Spleen (tissue), 11 donors: ENCODE measurements at regions not wholly inside any gene's neighbourhood (a gene's known extent, or its start where the extent isn't known, plus 50 kb on each side); places are given as distances from the start of the nearest gene placed in this dataset.

Experiments used
- DNase-seq: peaks from one replicate; pipeline ENCODE4 v3.0.0-alpha.2; 2020
- H3K27ac ChIP-seq, 8 donors: fragments of 200-600 bp; sonication (generic) in 7 of 8; 1 replicate in 4 of 8; 2 replicates in 4 of 8; pipeline versions ENCODE4 v1.5.0 to v1.8.0; 2016 to 2021; ENCODE audit warnings: inconsistent platforms in 4 of 8, mild to moderate bottlenecking in 4 of 8, moderate library complexity in 1 of 8
- H3K27me3 ChIP-seq, 7 donors: fragments of 200-600 bp; sonication (generic) in 6 of 7; replicated peaks in 1 of 7; 1 replicate in 4 of 7; 2 replicates in 3 of 7; pipeline versions ENCODE4 v1.5.0 to v1.8.0; 2016 to 2021; ENCODE audit warnings: inconsistent platforms in 3 of 7, mild to moderate bottlenecking in 1 of 7
- H3K36me3 ChIP-seq, 6 donors: fragments of 200-600 bp; sonication (generic) in 5 of 6; 1 replicate in 4 of 6; 2 replicates in 2 of 6; pipeline versions ENCODE4 v1.5.0 to v1.8.0; 2016 to 2021; ENCODE audit warnings: inconsistent platforms in 2 of 6
- H3K4me1 ChIP-seq, 6 donors: fragments of 200-600 bp; sonication (generic) in 5 of 6; 1 replicate in 3 of 6; 2 replicates in 3 of 6; pipeline versions ENCODE4 v1.5.0 to v1.8.0; 2016 to 2021; ENCODE audit warnings: inconsistent platforms in 3 of 6
- H3K4me3 ChIP-seq, 8 donors: fragments of 200-600 bp; sonication (generic) in 7 of 8; 1 replicate in 4 of 8; 2 replicates in 4 of 8; pipeline versions ENCODE4 v1.5.0 to v1.8.0; 2016 to 2021; ENCODE audit warnings: inconsistent platforms in 4 of 8, mild to moderate bottlenecking in 4 of 8, moderate library complexity in 2 of 8
- H3K9me3 ChIP-seq, 8 donors: fragments of 200-600 bp; sonication (generic) in 7 of 8; 1 replicate in 4 of 8; 2 replicates in 4 of 8; pipeline versions ENCODE4 v1.5.0 to v1.8.0; 2016 to 2021; ENCODE audit warnings: inconsistent platforms in 4 of 8
- CTCF ChIP-seq, 11 experiments: fragments of 200-600 bp in 7 of 11; fragments of 450-650 bp in 4 of 11; sonication (generic) in 4 of 11; IDR thresholded peaks in 8 of 11; conservative IDR thresholded peaks in 3 of 11; 1 replicate in 7 of 11; 2 replicates in 4 of 11; pipeline versions ENCODE4 v1.4.0 to v1.8.0; 2016 to 2021; ENCODE audit warnings: antibody characterized with exemption in 11 of 11, inconsistent platforms in 4 of 11, mild to moderate bottlenecking in 1 of 11
- POLR2A ChIP-seq, 3 donors: fragments of 450-650 bp; IDR thresholded peaks; one replicate each; pipeline ENCODE4 v1.5.1; 2017; ENCODE audit warnings: antibody characterized with exemption in 3 of 3, mild to moderate bottlenecking in 1 of 3
- POLR2AphosphoS5 ChIP-seq, 3 donors: sonication (generic); formaldehyde crosslinking; IDR thresholded peaks; one replicate each; pipeline ENCODE4 v1.5.1; 2017; ENCODE audit warnings: antibody characterized with exemption in 3 of 3
- WGBS, 5 donors: extraction: QIAGEN DNeasy Blood & Tissue Kit in 3 of 5; methylation state at CpG; one replicate each; pipeline versions ENCODE4 v1.1.5 to v1.1.7; 2013 to 2018; 5-methylcytosine and 5-hydroxymethylcytosine counted together
- intact Hi-C: fragments of 100-400 bp; cut with DNase I; formaldehyde crosslinking; loops from one replicate; pipeline ENCODE4 v1.15.0; 2023; ENCODE audit warnings: low total_unique reads
- donor health status: healthy with polysubstance abuse.
- donor health status: DM: no; HTN: no; CAD: no; lungs with moderate emphysema.
- donor health status: DM: no; HTN: no; CAD: no.
- donor health status: Bipolar disorder and iron deficiency.
- donor health status: healthy.
- donor health status: DM: no; HTN: no; CAD: no.
- donor health status: DM: yes; HTN: yes; CAD: no.

- peaks cover 0 to 3% (median 0%) of the 10 kb centered on the region in 7 donors for H3K27me3 ChIP-seq
- DNase-seq = no peak
- no peaks in the 10 kb centered on the region for H3K4me1 ChIP-seq
- H3K9me3 ChIP-seq = peaks cover 0 to 17% (median 0%) of the 10 kb centered on the region in 8 donors
- WGBS, 5 donors = 85 to 94% (median 92%) methylated on average over 25 to 31 of the region's 31 CpGs
- no peak for TF ChIP-seq POLR2A (IDR thresholded peaks at IDR 0.05)
- no peak overlapping the region for H3K4me3 ChIP-seq
- H3K36me3 ChIP-seq = no peaks in the 10 kb centered on the region
- H3K27ac ChIP-seq = no peak overlapping the region
- intact Hi-C loops = no loop called here
Observed at GRCh38 chr20:48058611-48059559, 273.6 kb upstream of the SULF2 start.

- TF ChIP-seq POLR2A (IDR thresholded peaks at IDR 0.05) (no peak), CTCF (IDR thresholded peaks at IDR 0.05 in 8 of 11, conservative IDR thresholded peaks at IDR 0.05 in 3 of 11) (no peak), POLR2AphosphoS5 (IDR thresholded peaks at IDR 0.05) (no peak)
- Histone ChIP-seq H3K27ac (no peak overlapping the region), H3K4me1 (no peaks in the 10 kb centered on the region), H3K4me3 (no peak overlapping the region), H3K36me3 (no peaks in the 10 kb centered on the region), H3K27me3 (peaks cover 0 to 3% (median 0%) of the 10 kb centered on the region in 7 donors), H3K9me3 (peaks cover 0 to 17% (median 0%) of the 10 kb centered on the region in 8 donors)
- intact Hi-C loops = no loop called here
- no peak for DNase-seq
- 68 to 88% (median 82%) methylated on average over 1 of the region's 1 CpG for WGBS, 5 donors
Observed at GRCh38 chr20:48057739-48058138, 272.5 kb upstream of the SULF2 start.

- H3K4me1 ChIP-seq = no peaks in the 10 kb centered on the region
- H3K27me3 ChIP-seq = peaks cover 0 to 3% (median 0%) of the 10 kb centered on the region in 7 donors
- no peak overlapping the region for H3K4me3 ChIP-seq
- WGBS, 5 donors = 63 to 82% (median 70%) methylated on average over 6 of the region's 6 CpGs
- DNase-seq = no peak
- H3K9me3 ChIP-seq = peaks cover 0 to 17% (median 0%) of the 10 kb centered on the region in 8 donors
- TF ChIP-seq POLR2AphosphoS5 (IDR thresholded peaks at IDR 0.05) = no peak
- TF ChIP-seq CTCF (IDR thresholded peaks at IDR 0.05 in 8 of 11, conservative IDR thresholded peaks at IDR 0.05 in 3 of 11) = no peak
- TF ChIP-seq POLR2A (IDR thresholded peaks at IDR 0.05) = no peak
- intact Hi-C loops = no loop called here
- no peak overlapping the region for H3K27ac ChIP-seq
- H3K36me3 ChIP-seq = no peaks in the 10 kb centered on the region
Observed at GRCh38 chr20:48057251-48057650, 272.0 kb upstream of the SULF2 start.

- no peaks in the 10 kb centered on the region for H3K4me1 ChIP-seq
Observed at GRCh38 chr20:48056218-48056617, 270.9 kb upstream of the SULF2 start.

More at GRCh38 chr20:48056218-48056617, 270.9 kb upstream of the SULF2 start:
- Histone ChIP-seq H3K27me3 (peaks cover 0 to 3% (median 0%) of the 10 kb centered on the region in 7 donors), H3K27ac (no peak overlapping the region), H3K36me3 (no peaks in the 10 kb centered on the region), H3K9me3 (peaks cover 0 to 19% (median under 1%) of the 10 kb centered on the region in 8 donors), H3K4me3 (no peak overlapping the region)
- TF ChIP-seq POLR2A (IDR thresholded peaks at IDR 0.05) (no peak), POLR2AphosphoS5 (IDR thresholded peaks at IDR 0.05) (no peak), CTCF (IDR thresholded peaks at IDR 0.05 in 8 of 11, conservative IDR thresholded peaks at IDR 0.05 in 3 of 11) (no peak)
- WGBS, 5 donors = 67 to 76% (median 75%) methylated on average over 2 of the region's 2 CpGs
- no peak for DNase-seq
- intact Hi-C loops = no loop called here
